PC-3 (cell line): ENCODE measurements at regions not wholly inside any gene's neighbourhood (a gene's known extent, or its start where the extent isn't known, plus 50 kb on each side); places are given as distances from the start of the nearest gene placed in this dataset.

Source experiments
- ATAC-seq: fragments of 200-7000 bp; cut with Tn5 transposase; 2 replicates; pipeline ENCODE4 v1.9.1; 2020; ENCODE audit warnings: mild to moderate bottlenecking, moderate library complexity
- BruUV-seq: library from RNA; stranded (reverse); fragments of 400-500 nt; replicated peaks from 2 replicates; lab custom pipeline; 2021; lab: Mats Ljungman, UMichigan
- CTCF ChIA-PET: fragments of 300-600 bp; sonication (Branson Sonifier 250); formaldehyde crosslinking; loops from one replicate; lab custom pipeline; 2022; ENCODE audit warnings: antibody characterized with exemption; lab: Charles Lee
- POLR2A ChIA-PET: fragments of 300-600 bp; sonication (Branson Sonifier 250); formaldehyde crosslinking; loops from one replicate; lab custom pipeline; 2022; ENCODE audit warnings: antibody characterized with exemption; ENCODE audit not compliant: unreplicated experiment; lab: Charles Lee
- DNase-seq: peaks from one replicate; pipeline ENCODE4 v3.0.0-alpha.2; 2015
- H2AFZ ChIP-seq: fragments of 300-600 bp; sonication (generic); 2 replicates; pipeline ENCODE4 v1.6.0; 2016; ENCODE audit warnings: antibody characterized with exemption, low read length
- H3F3A ChIP-seq: fragments of 300-600 bp; sonication (generic); one replicate; pipeline ENCODE4 v1.6.0; 2017; ENCODE audit warnings: antibody characterized with exemption, low read length, control low read depth, mild to moderate bottlenecking; ENCODE audit not compliant: unreplicated experiment
- H3K27ac ChIP-seq: fragments of 300-600 bp; sonication (generic); 2 replicates; pipeline ENCODE4 v1.5.1; 2016; ENCODE audit warnings: mild to moderate bottlenecking, low read length
- H3K27me3 ChIP-seq: fragments of 300-600 bp; sonication (generic); 2 replicates; pipeline ENCODE4 v1.6.1; 2016; ENCODE audit warnings: low read length, mixed read lengths
- H3K36me3 ChIP-seq: fragments of 300-600 bp; sonication (generic); 2 replicates; pipeline ENCODE4 v1.6.1; 2016; ENCODE audit warnings: low read depth, mixed run types, low read length, mixed read lengths
- H3K4me1 ChIP-seq: fragments of 300-600 bp; sonication (generic); 2 replicates; pipeline ENCODE4 v1.5.1; 2016; ENCODE audit warnings: low read length; ENCODE audit not compliant: insufficient read depth
- H3K4me2 ChIP-seq: fragments of 300-600 bp; sonication (generic); 2 replicates; pipeline ENCODE4 v1.6.0; 2016; ENCODE audit warnings: low read length
- H3K4me3 ChIP-seq: fragments of 300-600 bp; sonication (generic); 2 replicates; pipeline ENCODE4 v1.5.1; 2016; ENCODE audit warnings: mild to moderate bottlenecking, low read length, mixed read lengths
- H3K79me2 ChIP-seq: fragments of 300-600 bp; sonication (generic); 2 replicates; pipeline ENCODE4 v1.6.1; 2017; ENCODE audit warnings: low read length, mixed read lengths
- H3K9ac ChIP-seq: fragments of 300-600 bp; sonication (generic); 2 replicates; pipeline ENCODE4 v1.6.0; 2016; ENCODE audit warnings: mild to moderate bottlenecking, low read length
- H3K9me2 ChIP-seq: fragments of 300-600 bp; sonication (generic); replicated peaks from 2 replicates; pipeline ENCODE4 v1.6.1; 2016; ENCODE audit warnings: mixed run types, low read length, mixed read lengths
- H3K9me3 ChIP-seq: fragments of 300-600 bp; sonication (generic); 2 replicates; pipeline ENCODE4 v1.6.1; 2016; ENCODE audit warnings: low read length, mixed read lengths
- H4K20me1 ChIP-seq: fragments of 300-600 bp; sonication (generic); 2 replicates; pipeline ENCODE4 v1.6.1; 2016; ENCODE audit warnings: low read length, mixed read lengths
- EZH2 ChIP-seq: fragments of 300-600 bp; sonication (generic); IDR thresholded peaks from one replicate; pipeline ENCODE4 v1.6.1; 2017; ENCODE audit warnings: antibody characterized with exemption, mild to moderate bottlenecking, low read length; ENCODE audit not compliant: unreplicated experiment
- EZH2phosphoT487 ChIP-seq: fragments of 300-600 bp; sonication (generic); IDR thresholded peaks from 2 replicates; pipeline ENCODE4 v1.6.1; 2018; ENCODE audit warnings: mild to moderate bottlenecking, antibody characterized with exemption, low read length, borderline replicate concordance
- intact Hi-C: fragments of 100-400 bp; cut with micrococcal nuclease; formaldehyde crosslinking; loops from 2 replicates; pipeline ENCODE4 v1.9.0; 2023
- TF ChIP-seq, protein P1 (sequence below): fragments of 300-600 bp; sonication (generic); conservative IDR thresholded peaks from 2 replicates; pipeline ENCODE4 v1.5.1; 2017; ENCODE audit warnings: antibody characterized with exemption, low read depth, mild to moderate bottlenecking, low read length

DNA sequence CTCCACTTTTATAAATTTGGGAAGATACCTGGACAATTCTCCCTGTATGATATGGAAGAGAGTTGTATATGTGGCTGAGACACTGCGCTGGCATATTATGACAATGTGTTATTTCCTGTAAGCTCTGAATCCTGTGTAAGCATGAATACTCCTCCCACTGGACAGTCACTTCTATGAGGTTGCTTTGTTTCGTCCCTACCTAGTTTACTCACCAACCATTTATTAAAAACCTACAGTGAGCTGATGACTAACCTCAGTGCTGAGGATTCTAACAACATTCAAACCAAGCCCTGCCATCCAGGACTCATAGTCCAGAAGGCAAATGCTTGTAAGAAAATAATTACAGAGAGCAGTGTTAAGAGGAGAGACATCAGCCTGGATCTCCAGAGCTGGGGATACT, 1632.9 kb upstream of the TENM3 start:
- no peaks in the 10 kb centered on the region; the same call in 1 of the 2 replicates for H3K27me3 ChIP-seq
- no peaks in the 10 kb centered on the region for H3K79me2 ChIP-seq
- ATAC-seq (no peak), DNase-seq (peak; percentile 13)
- H4K20me1 ChIP-seq = no peaks in the 10 kb centered on the region
- BruUV-seq = no TSS peak
- no peak overlapping the region for H3K9ac ChIP-seq
- POLR2A ChIA-PET = no interaction called here
- no peak overlapping the region for H2AFZ ChIP-seq
- H3K4me3 ChIP-seq = no peak overlapping the region
- H3K9me3 ChIP-seq = no peaks in the 10 kb centered on the region
- H3K36me3 ChIP-seq = no peaks in the 10 kb centered on the region
- H3K27ac ChIP-seq = no peak overlapping the region
- CTCF ChIA-PET = no interaction called here
- no peaks in the 10 kb centered on the region for H3K4me1 ChIP-seq
- TF ChIP-seq EZH2phosphoT487 (no peak), EZH2 (no peak)
- TF ChIP-seq, protein P1, sequence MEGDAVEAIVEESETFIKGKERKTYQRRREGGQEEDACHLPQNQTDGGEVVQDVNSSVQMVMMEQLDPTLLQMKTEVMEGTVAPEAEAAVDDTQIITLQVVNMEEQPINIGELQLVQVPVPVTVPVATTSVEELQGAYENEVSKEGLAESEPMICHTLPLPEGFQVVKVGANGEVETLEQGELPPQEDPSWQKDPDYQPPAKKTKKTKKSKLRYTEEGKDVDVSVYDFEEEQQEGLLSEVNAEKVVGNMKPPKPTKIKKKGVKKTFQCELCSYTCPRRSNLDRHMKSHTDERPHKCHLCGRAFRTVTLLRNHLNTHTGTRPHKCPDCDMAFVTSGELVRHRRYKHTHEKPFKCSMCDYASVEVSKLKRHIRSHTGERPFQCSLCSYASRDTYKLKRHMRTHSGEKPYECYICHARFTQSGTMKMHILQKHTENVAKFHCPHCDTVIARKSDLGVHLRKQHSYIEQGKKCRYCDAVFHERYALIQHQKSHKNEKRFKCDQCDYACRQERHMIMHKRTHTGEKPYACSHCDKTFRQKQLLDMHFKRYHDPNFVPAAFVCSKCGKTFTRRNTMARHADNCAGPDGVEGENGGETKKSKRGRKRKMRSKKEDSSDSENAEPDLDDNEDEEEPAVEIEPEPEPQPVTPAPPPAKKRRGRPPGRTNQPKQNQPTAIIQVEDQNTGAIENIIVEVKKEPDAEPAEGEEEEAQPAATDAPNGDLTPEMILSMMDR = no peak
- intact Hi-C loops = no loop called here
- H3F3A ChIP-seq = no peaks in the 10 kb centered on the region
- no peak overlapping the region for H3K4me2 ChIP-seq
- no peaks in the 10 kb centered on the region for H3K9me2 ChIP-seq

DNA sequence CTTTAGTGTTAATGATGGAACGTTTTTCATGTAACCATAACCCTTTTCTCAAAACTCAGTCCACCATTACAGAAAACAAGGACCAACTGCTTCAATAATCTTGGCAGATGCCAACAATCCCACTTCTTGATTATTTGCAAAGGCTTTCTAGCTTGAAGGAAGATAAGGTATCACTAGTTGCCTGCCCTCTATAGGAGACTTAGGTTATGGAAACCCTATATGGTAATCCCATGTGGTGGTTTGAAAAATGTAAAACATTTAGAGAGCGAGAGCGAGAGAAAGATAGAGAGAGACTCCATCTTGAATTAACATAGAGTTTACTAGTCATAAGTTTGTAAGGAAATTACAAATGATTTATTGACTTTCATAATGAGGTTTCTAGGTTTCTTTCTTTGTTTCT, 1627.5 kb upstream of the TENM3 start:
- TF ChIP-seq, protein P1 = no peak
- TF ChIP-seq EZH2phosphoT487 (no peak), EZH2 (no peak)
- Histone ChIP-seq H3K27ac (no peak overlapping the region), H3K36me3 (no peaks in the 10 kb centered on the region), H3K9me3 (no peaks in the 10 kb centered on the region), H4K20me1 (no peaks in the 10 kb centered on the region), H3K27me3 (peaks cover 4% of the 10 kb centered on the region; the same call in 1 of the 2 replicates), H2AFZ (no peak overlapping the region), H3K4me1 (no peaks in the 10 kb centered on the region), H3K79me2 (no peaks in the 10 kb centered on the region), H3K4me2 (no peak overlapping the region), H3K4me3 (no peak overlapping the region), H3K9me2 (no peaks in the 10 kb centered on the region), H3K9ac (no peak overlapping the region), H3F3A (no peaks in the 10 kb centered on the region)
- no peak for DNase-seq
- POLR2A ChIA-PET = no interaction called here
- no peak for ATAC-seq
- BruUV-seq = no TSS peak
- intact Hi-C loops = no loop called here
- CTCF ChIA-PET = no interaction called here

DNA sequence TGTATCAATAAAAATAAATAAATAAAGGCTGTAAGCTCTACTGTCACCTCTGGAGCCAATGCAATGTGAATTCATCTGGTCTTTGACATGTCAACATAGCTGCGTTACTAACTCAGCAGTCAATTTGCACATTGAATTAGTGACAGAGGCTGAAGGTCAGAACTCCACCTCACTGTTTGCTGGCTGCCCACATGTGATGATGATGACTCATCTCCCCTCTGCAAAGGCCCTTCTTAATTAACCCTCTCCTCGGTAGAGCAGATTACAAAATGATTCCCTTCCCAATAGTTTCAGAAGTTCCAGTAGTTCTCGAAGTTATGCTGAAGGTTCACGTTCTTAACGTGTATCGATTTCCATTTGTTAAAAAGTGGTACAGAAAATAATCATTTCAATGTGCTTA, 1626.0 kb upstream of the TENM3 start:
- Histone ChIP-seq H3K4me1 (no peaks in the 10 kb centered on the region), H2AFZ (no peak overlapping the region), H3K9ac (no peak overlapping the region), H3K27me3 (peaks cover 4% of the 10 kb centered on the region; the same call in 1 of the 2 replicates), H3F3A (no peaks in the 10 kb centered on the region), H4K20me1 (no peaks in the 10 kb centered on the region), H3K4me3 (no peak overlapping the region), H3K36me3 (no peaks in the 10 kb centered on the region), H3K9me3 (no peaks in the 10 kb centered on the region), H3K79me2 (no peaks in the 10 kb centered on the region), H3K4me2 (no peak overlapping the region), H3K27ac (no peak overlapping the region), H3K9me2 (no peaks in the 10 kb centered on the region)
- peak; percentile 2 for DNase-seq
- intact Hi-C loops = no loop called here
- no peak for TF ChIP-seq EZH2phosphoT487
- TF ChIP-seq EZH2 = no peak
- TF ChIP-seq, protein P1 = no peak
- POLR2A ChIA-PET = no interaction called here
- BruUV-seq = no TSS peak
- ATAC-seq = no peak
- CTCF ChIA-PET = no interaction called here
